ENCODE measurements at regions not wholly inside any gene's neighbourhood (a gene's known extent, or its start where the extent isn't known, plus 50 kb on each side); places are given as distances from the start of the nearest gene placed in this dataset.

- Histone ChIP-seq H3K27me3 (no peaks in the 10 kb centered on the region), H3K9me3 (no peaks in the 10 kb centered on the region), H3K27ac (no peak overlapping the region), H3K4me3 (no peak overlapping the region), H3K36me3 (no peaks in the 10 kb centered on the region), H3K4me1 (no peaks in the 10 kb centered on the region)
- in situ Hi-C loops (cut with MboI; ENCODE audit: low sequenced_read_pairs in 4 of 4) = no loop called here
- DNase-seq = no peak
- no peak for ATAC-seq
- TF ChIP-seq, protein P1, sequence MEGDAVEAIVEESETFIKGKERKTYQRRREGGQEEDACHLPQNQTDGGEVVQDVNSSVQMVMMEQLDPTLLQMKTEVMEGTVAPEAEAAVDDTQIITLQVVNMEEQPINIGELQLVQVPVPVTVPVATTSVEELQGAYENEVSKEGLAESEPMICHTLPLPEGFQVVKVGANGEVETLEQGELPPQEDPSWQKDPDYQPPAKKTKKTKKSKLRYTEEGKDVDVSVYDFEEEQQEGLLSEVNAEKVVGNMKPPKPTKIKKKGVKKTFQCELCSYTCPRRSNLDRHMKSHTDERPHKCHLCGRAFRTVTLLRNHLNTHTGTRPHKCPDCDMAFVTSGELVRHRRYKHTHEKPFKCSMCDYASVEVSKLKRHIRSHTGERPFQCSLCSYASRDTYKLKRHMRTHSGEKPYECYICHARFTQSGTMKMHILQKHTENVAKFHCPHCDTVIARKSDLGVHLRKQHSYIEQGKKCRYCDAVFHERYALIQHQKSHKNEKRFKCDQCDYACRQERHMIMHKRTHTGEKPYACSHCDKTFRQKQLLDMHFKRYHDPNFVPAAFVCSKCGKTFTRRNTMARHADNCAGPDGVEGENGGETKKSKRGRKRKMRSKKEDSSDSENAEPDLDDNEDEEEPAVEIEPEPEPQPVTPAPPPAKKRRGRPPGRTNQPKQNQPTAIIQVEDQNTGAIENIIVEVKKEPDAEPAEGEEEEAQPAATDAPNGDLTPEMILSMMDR (IDR thresholded peaks at IDR 0.05 in 4 of 5, conservative IDR thresholded peaks at IDR 0.05 in 1 of 5) = no peak
- no peak for TF ChIP-seq POLR2A (IDR thresholded peaks at IDR 0.05)
- intact Hi-C loops (cut with DNase I; ENCODE audit: low total_unique reads) = no loop called here
These were observed 143.1 kb downstream of the RCN1 start for GRCh38 chr11:32233928-32234327.

DNA sequence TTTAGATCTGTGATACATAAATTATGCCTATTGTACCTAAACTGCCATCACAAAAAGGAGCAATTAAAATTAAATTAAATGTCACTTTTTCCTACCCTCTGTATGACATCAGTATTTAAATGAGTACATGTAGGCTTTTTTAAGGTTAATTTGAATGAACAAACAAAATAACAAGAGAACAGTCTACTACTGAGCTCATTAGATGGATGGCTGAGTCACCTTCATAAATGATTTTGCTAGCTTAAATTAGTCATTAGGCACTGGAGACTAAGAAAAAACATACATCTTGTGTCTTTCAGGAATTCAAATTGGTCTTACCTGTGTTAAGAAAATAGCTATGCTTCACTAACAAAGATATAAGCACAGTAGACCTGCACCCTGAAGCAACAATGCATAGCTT is 153.6 kb downstream of the RCN1 start:
- TF ChIP-seq, protein P1 (IDR thresholded peaks at IDR 0.05 in 4 of 5, conservative IDR thresholded peaks at IDR 0.05 in 1 of 5) = no peak
- no peak for TF ChIP-seq POLR2A (IDR thresholded peaks at IDR 0.05)
- no peaks in the 10 kb centered on the region for H3K9me3 ChIP-seq
- no peaks in the 10 kb centered on the region for H3K36me3 ChIP-seq
- in situ Hi-C loops (cut with MboI; ENCODE audit: low sequenced_read_pairs in 4 of 4) (no loop called here), intact Hi-C loops (cut with DNase I; ENCODE audit: low total_unique reads) (no loop called here)
- ATAC-seq (no peak), DNase-seq (no peak)
- no peaks in the 10 kb centered on the region for H3K4me1 ChIP-seq
- H3K4me3 ChIP-seq = no peak overlapping the region
- no peak overlapping the region for H3K27ac ChIP-seq
- H3K27me3 ChIP-seq = no peaks in the 10 kb centered on the region

GRCh38 chr11:32253706-32254105 is 162.8 kb downstream of the RCN1 start:
- in situ Hi-C loops (cut with MboI; ENCODE audit: low sequenced_read_pairs in 4 of 4) (no loop called here), intact Hi-C loops (cut with DNase I; ENCODE audit: low total_unique reads) (no loop called here)
- ATAC-seq = no peak
- H3K4me1 ChIP-seq = no peaks in the 10 kb centered on the region
- no peak overlapping the region for H3K4me3 ChIP-seq
- no peak overlapping the region for H3K27ac ChIP-seq
- H3K9me3 ChIP-seq = no peaks in the 10 kb centered on the region
- H3K36me3 ChIP-seq = no peaks in the 10 kb centered on the region
- no peak for DNase-seq
- no peaks in the 10 kb centered on the region for H3K27me3 ChIP-seq
- no peak for TF ChIP-seq POLR2A (IDR thresholded peaks at IDR 0.05)
- TF ChIP-seq, protein P1 (IDR thresholded peaks at IDR 0.05 in 4 of 5, conservative IDR thresholded peaks at IDR 0.05 in 1 of 5) = no peak

DNA sequence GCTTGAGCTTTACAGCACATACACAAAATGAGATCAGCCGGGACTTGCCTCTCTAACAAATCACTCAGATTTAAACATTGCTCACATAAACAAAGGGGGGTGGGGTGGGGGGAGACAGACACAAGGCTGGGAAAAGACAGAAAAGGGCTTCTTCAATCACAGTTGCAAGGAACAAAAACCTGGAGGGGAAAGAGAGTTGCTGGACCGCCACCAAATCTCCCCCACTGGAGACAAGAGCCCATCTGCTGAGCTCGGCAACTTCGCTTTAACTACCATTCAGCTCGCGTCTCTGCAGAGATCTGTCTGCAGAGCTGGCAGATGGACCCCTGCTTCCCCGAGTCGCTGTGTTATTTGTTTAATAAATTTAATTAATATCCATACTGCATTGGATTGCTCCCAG is 165.0 kb downstream of the RCN1 start:
- no peak for ATAC-seq
- Histone ChIP-seq H3K4me1 (no peaks in the 10 kb centered on the region), H3K27me3 (no peaks in the 10 kb centered on the region), H3K27ac (no peak overlapping the region), H3K4me3 (no peak overlapping the region), H3K36me3 (no peaks in the 10 kb centered on the region), H3K9me3 (no peaks in the 10 kb centered on the region)
- intact Hi-C loops (cut with DNase I; ENCODE audit: low total_unique reads) = no loop called here
- no peak for DNase-seq
- in situ Hi-C loops (cut with MboI; ENCODE audit: low sequenced_read_pairs in 4 of 4) = no loop called here
- TF ChIP-seq POLR2A (IDR thresholded peaks at IDR 0.05) = no peak
- TF ChIP-seq, protein P1 (IDR thresholded peaks at IDR 0.05 in 4 of 5, conservative IDR thresholded peaks at IDR 0.05 in 1 of 5) = no peak

- TF ChIP-seq POLR2A (IDR thresholded peaks at IDR 0.05) = no peak
- TF ChIP-seq, protein P1 (IDR thresholded peaks at IDR 0.05 in 4 of 5, conservative IDR thresholded peaks at IDR 0.05 in 1 of 5) = no peak
- ATAC-seq = no peak
- in situ Hi-C loops (cut with MboI; ENCODE audit: low sequenced_read_pairs in 4 of 4) (no loop called here), intact Hi-C loops (cut with DNase I; ENCODE audit: low total_unique reads) (no loop called here)
- no peaks in the 10 kb centered on the region for H3K4me1 ChIP-seq
- DNase-seq = no peak
- H3K4me3 ChIP-seq = no peak overlapping the region
- H3K27ac ChIP-seq = no peak overlapping the region
- H3K36me3 ChIP-seq = no peaks in the 10 kb centered on the region
- no peaks in the 10 kb centered on the region for H3K9me3 ChIP-seq
- no peaks in the 10 kb centered on the region for H3K27me3 ChIP-seq
These were observed 165.6 kb downstream of the RCN1 start for GRCh38 chr11:32256466-32256865.

Data from gastrocnemius medialis (tissue), 4 donors.